A172 (cell line): ENCODE measurements at regions not wholly inside any gene's neighbourhood (a gene's known extent, or its start where the extent isn't known, plus 50 kb on each side); places are given as distances from the start of the nearest gene placed in this dataset.

ENCODE experiments used
- DNase-seq: peaks from one replicate; pipeline ENCODE4 v3.0.0-alpha.2; 2015; ENCODE audit warnings: low spot score

- DNase-seq: no peak
These were observed 161.7 kb downstream of the OPA1 start for GRCh38 chr3:193754719-193755118.

GRCh38 chr3:193756536-193756935, 163.5 kb downstream of the OPA1 start:
- no peak for DNase-seq

GRCh38 chr3:193757457-193757856, 164.4 kb downstream of the OPA1 start:
- no peak for DNase-seq

GRCh38 chr3:193761969-193762368, 169.0 kb downstream of the OPA1 start:
- DNase-seq: no peak

GRCh38 chr3:193762657-193763056, 169.6 kb downstream of the OPA1 start:
- DNase-seq: no peak

GRCh38 chr3:193764959-193765358, 172.0 kb downstream of the OPA1 start:
- no peak for DNase-seq

- no peak for DNase-seq
These were observed 174.5 kb downstream of the OPA1 start for GRCh38 chr3:193767353-193768069.

- DNase-seq: peak; percentile 40
These were observed 175.0 kb downstream of the OPA1 start for GRCh38 chr3:193768070-193768394.

- DNase-seq: no peak
These were observed 176.4 kb downstream of the OPA1 start for GRCh38 chr3:193769437-193769836.

- no peak for DNase-seq
These were observed 178.1 kb downstream of the OPA1 start for GRCh38 chr3:193771011-193771652.

- DNase-seq: no peak
These were observed 178.8 kb downstream of the OPA1 start for GRCh38 chr3:193771653-193772421.

- no peak for DNase-seq
These were observed 179.4 kb downstream of the OPA1 start for GRCh38 chr3:193772422-193772763.

- DNase-seq: no peak
These were observed 180.5 kb downstream of the OPA1 start for GRCh38 chr3:193773266-193774220.

GRCh38 chr3:193774272-193774915, 181.4 kb downstream of the OPA1 start:
- no peak for DNase-seq

- DNase-seq: no peak
These were observed 181.9 kb downstream of the OPA1 start for GRCh38 chr3:193774916-193775285.

- DNase-seq: no peak
These were observed 182.5 kb downstream of the OPA1 start for GRCh38 chr3:193775421-193776077.

GRCh38 chr3:193776626-193777358, 183.8 kb downstream of the OPA1 start:
- DNase-seq: no peak

- no peak for DNase-seq
These were observed 184.5 kb downstream of the OPA1 start for GRCh38 chr3:193777524-193777923.

GRCh38 chr3:193778676-193779075, 185.7 kb downstream of the OPA1 start:
- no peak for DNase-seq

GRCh38 chr3:193779933-193780332, 186.9 kb downstream of the OPA1 start:
- DNase-seq: no peak
